Peyer's patch (tissue), 4 donors: ENCODE measurements at regions not wholly inside any gene's neighbourhood (a gene's known extent, or its start where the extent isn't known, plus 50 kb on each side); places are given as distances from the start of the nearest gene placed in this dataset.

Experiments
- DNase-seq, 3 donors: peaks; one replicate each; pipeline ENCODE4 v3.0.0-alpha.2; 2017 to 2019
- H3K27ac ChIP-seq, 4 donors: fragments of 200-600 bp; sonication (generic); one replicate each; pipeline ENCODE4 v1.5.1; 2016 to 2019
- H3K27me3 ChIP-seq, 2 donors: fragments of 200-600 bp; sonication (generic); one replicate each; pipeline ENCODE4 v1.5.1; 2019
- H3K36me3 ChIP-seq, 3 donors: fragments of 200-600 bp; sonication (generic); one replicate each; pipeline ENCODE4 v1.5.1; 2016 to 2019
- H3K4me1 ChIP-seq, 4 donors: fragments of 200-600 bp; sonication (generic); one replicate each; pipeline ENCODE4 v1.5.1; 2016 to 2019
- H3K4me3 ChIP-seq, 4 donors: fragments of 200-600 bp; sonication (generic); 1 replicate in 3 of 4; 2 replicates in 1 of 4; pipeline ENCODE4 v1.5.1; 2016 to 2019; ENCODE audit warnings: mild to moderate bottlenecking in 1 of 4
- H3K9me3 ChIP-seq, 4 donors: fragments of 200-600 bp; sonication (generic); one replicate each; pipeline ENCODE4 v1.5.1; 2016 to 2019; ENCODE audit warnings: mild to moderate bottlenecking in 1 of 4
- CTCF ChIP-seq, 6 experiments: fragments of 450-650 bp in 4 of 6; fragments of 200-600 bp in 2 of 6; sonication (generic) in 1 of 6; IDR thresholded peaks; one replicate each; pipeline ENCODE4 v1.5.1; 2017 to 2019; ENCODE audit warnings: antibody characterized with exemption in 6 of 6, mild to moderate bottlenecking in 3 of 6, moderate library complexity in 1 of 6
- POLR2A ChIP-seq, 2 donors: fragments of 450-650 bp; IDR thresholded peaks; one replicate each; pipeline ENCODE4 v1.5.1; 2017; ENCODE audit warnings: antibody characterized with exemption in 2 of 2, mild to moderate bottlenecking in 2 of 2, moderate library complexity in 2 of 2

- no peaks in the 10 kb centered on the region for H3K27me3 ChIP-seq
- no peaks in the 10 kb centered on the region for H3K36me3 ChIP-seq
- TF ChIP-seq CTCF (IDR thresholded peaks at IDR 0.05) = no peak
- no peak for TF ChIP-seq POLR2A (IDR thresholded peaks at IDR 0.05)
- no peak for DNase-seq
- no peak overlapping the region for H3K27ac ChIP-seq
- H3K4me3 ChIP-seq = no peak overlapping the region
- peaks cover 0 to 5% (median 0%) of the 10 kb centered on the region in 4 donors for H3K9me3 ChIP-seq
- no peaks in the 10 kb centered on the region for H3K4me1 ChIP-seq
Observed at GRCh38 chr4:107482546-107482945, 237.5 kb downstream of the PAPSS1 start.

- Histone ChIP-seq H3K4me1 (no peaks in the 10 kb centered on the region), H3K36me3 (no peaks in the 10 kb centered on the region), H3K4me3 (no peak overlapping the region), H3K9me3 (peaks cover 0 to 5% (median 0%) of the 10 kb centered on the region in 4 donors), H3K27me3 (no peaks in the 10 kb centered on the region), H3K27ac (no peak overlapping the region)
- DNase-seq = no peak
- TF ChIP-seq CTCF (IDR thresholded peaks at IDR 0.05) = no peak
- TF ChIP-seq POLR2A (IDR thresholded peaks at IDR 0.05) = no peak
Observed at GRCh38 chr4:107478327-107478980, 241.6 kb downstream of the PAPSS1 start.

GRCh38 chr4:107473126-107473525 lies 246.9 kb downstream of the PAPSS1 start:
- TF ChIP-seq POLR2A (IDR thresholded peaks at IDR 0.05) (no peak), CTCF (IDR thresholded peaks at IDR 0.05) (no peak)
- no peak for DNase-seq

GRCh38 chr4:107472265-107472948 lies 247.6 kb downstream of the PAPSS1 start:
- no peaks in the 10 kb centered on the region for H3K36me3 ChIP-seq
- no peak for DNase-seq
- TF ChIP-seq POLR2A (IDR thresholded peaks at IDR 0.05) = no peak
- no peak for TF ChIP-seq CTCF (IDR thresholded peaks at IDR 0.05)
- H3K9me3 ChIP-seq = no peaks in the 10 kb centered on the region
- no peaks in the 10 kb centered on the region for H3K4me1 ChIP-seq
- H3K27me3 ChIP-seq = no peaks in the 10 kb centered on the region
- H3K27ac ChIP-seq = no peak overlapping the region
- no peak overlapping the region for H3K4me3 ChIP-seq

More at GRCh38 chr4:107473126-107473525, 246.9 kb downstream of the PAPSS1 start:
- Histone ChIP-seq H3K4me3 (no peak overlapping the region), H3K9me3 (no peaks in the 10 kb centered on the region), H3K4me1 (no peaks in the 10 kb centered on the region), H3K27ac (no peak overlapping the region), H3K36me3 (no peaks in the 10 kb centered on the region), H3K27me3 (no peaks in the 10 kb centered on the region)

GRCh38 chr4:107470173-107470572 lies 249.9 kb downstream of the PAPSS1 start:
- TF ChIP-seq POLR2A (IDR thresholded peaks at IDR 0.05) = no peak
- no peak for TF ChIP-seq CTCF (IDR thresholded peaks at IDR 0.05)
- Histone ChIP-seq H3K36me3 (no peaks in the 10 kb centered on the region), H3K27ac (no peak overlapping the region), H3K4me3 (no peak overlapping the region), H3K4me1 (no peaks in the 10 kb centered on the region), H3K27me3 (no peaks in the 10 kb centered on the region), H3K9me3 (no peaks in the 10 kb centered on the region)
- no peak for DNase-seq
